ENCODE measurements at regions not wholly inside any gene's neighbourhood (a gene's known extent, or its start where the extent isn't known, plus 50 kb on each side); places are given as distances from the start of the nearest gene placed in this dataset.

DNA sequence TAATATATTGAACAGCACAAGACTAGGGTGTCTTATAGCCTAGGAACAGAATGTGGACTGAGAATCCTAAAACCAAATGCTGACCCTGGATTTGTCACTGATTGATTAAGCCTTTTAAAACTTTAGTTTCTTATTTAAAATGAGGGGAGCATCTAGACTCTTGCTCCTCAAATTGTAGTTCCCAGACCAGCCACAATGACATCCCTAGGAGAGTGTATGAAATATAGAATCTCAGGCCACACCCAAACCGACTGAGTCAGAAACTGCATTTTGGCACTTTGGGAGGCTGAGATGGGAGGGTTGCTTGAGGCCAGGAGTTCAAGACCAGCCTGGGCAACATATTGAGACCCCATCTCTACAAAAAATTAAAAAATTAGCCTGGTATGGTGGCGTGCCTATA lies 287.8 kb upstream of the UMPS start:
- WGBS, 2 donors = 66 to 87% methylated on average over 2 of the region's 2 CpGs
- DNase-seq (ENCODE audit: low spot score in 2 of 2) = no peak
- H3K4me3 ChIP-seq (ENCODE audit: low read depth, poor library complexity, severe bottlenecking) = no peak overlapping the region
- intact Hi-C loops (cut with DNase I; ENCODE audit: low total_unique reads) = no loop called here
- TF ChIP-seq, protein P1, sequence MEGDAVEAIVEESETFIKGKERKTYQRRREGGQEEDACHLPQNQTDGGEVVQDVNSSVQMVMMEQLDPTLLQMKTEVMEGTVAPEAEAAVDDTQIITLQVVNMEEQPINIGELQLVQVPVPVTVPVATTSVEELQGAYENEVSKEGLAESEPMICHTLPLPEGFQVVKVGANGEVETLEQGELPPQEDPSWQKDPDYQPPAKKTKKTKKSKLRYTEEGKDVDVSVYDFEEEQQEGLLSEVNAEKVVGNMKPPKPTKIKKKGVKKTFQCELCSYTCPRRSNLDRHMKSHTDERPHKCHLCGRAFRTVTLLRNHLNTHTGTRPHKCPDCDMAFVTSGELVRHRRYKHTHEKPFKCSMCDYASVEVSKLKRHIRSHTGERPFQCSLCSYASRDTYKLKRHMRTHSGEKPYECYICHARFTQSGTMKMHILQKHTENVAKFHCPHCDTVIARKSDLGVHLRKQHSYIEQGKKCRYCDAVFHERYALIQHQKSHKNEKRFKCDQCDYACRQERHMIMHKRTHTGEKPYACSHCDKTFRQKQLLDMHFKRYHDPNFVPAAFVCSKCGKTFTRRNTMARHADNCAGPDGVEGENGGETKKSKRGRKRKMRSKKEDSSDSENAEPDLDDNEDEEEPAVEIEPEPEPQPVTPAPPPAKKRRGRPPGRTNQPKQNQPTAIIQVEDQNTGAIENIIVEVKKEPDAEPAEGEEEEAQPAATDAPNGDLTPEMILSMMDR (IDR thresholded peaks at IDR 0.05) = no peak
- TF ChIP-seq POLR2A (IDR thresholded peaks at IDR 0.05) = no peak

DNA sequence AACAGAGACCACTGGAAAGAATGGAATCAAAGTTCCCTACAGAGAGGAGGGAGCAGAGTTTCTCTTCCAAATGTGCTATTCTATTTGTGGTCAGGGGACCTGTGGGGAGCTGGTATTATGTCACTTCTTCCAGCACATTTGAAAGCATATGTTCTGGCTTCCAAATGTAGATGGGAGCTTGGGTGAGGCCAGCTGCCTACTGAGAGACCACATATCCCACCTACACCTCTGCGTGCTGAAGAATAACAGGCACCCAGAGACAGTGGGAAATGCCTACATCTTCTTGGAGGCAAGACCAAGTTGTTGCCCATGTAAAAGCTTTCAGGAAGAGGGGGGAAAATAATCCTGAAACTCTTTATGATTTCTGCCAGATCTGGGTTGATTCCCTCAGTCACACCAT lies 286.8 kb upstream of the UMPS start:
- no peak for TF ChIP-seq POLR2A (IDR thresholded peaks at IDR 0.05)
- TF ChIP-seq, protein P1 (IDR thresholded peaks at IDR 0.05) = no peak
- intact Hi-C loops (cut with DNase I; ENCODE audit: low total_unique reads) = no loop called here
- DNase-seq (ENCODE audit: low spot score in 2 of 2) = no peak
- WGBS, 2 donors = 88 to 91% methylated on average over 1 of the region's 1 CpG
- no peak overlapping the region for H3K4me3 ChIP-seq (ENCODE audit: low read depth, poor library complexity, severe bottlenecking)

DNA sequence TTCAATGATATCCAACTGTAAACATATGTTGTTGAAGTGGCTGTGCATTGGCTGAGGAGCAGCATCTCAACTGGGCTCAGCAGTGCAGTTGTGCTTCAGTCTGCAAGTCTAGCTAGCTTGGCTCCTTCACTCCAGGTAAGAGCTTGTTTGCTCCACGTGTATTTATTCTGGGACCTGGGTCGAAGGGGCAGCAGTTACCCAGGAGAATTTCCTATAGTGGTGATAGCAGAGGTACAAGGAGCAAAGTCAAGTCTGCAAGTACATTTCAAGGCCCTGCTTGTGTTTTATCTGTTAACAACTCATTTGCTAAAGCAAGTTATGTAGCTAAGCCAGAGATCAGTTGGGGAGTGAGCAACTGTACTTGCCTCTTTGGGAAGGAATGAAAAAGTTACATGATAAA lies 286.2 kb upstream of the UMPS start:
- 89 to 97% methylated on average over 2 of the region's 2 CpGs for WGBS, 2 donors
- no peak for DNase-seq (ENCODE audit: low spot score in 2 of 2)
- intact Hi-C loops (cut with DNase I; ENCODE audit: low total_unique reads) = no loop called here

DNA sequence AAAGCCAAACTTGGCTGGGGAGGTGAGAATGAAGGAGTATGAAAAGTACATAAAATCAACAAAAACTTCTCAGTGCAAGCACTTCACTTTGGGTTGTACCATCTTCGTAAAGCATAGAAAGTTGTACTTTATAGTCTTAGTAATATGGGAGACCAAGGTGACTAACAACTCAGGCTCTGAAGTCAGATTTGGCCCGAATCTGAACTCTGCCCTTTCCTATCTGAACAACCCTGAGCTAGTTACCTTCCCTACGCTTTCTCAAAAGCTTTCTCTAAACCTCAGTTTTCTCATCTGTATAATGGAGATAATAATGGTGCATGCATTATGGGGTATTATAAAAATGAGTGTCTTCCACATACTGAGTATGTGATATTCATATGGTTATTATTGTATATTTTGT lies 285.4 kb upstream of the UMPS start:
- WGBS, 2 donors = 89 to 90% methylated on average over 3 of the region's 3 CpGs

More for the DNA sequence above, 286.2 kb upstream of the UMPS start:
- H3K4me3 ChIP-seq (ENCODE audit: low read depth, poor library complexity, severe bottlenecking) = no peak overlapping the region
- TF ChIP-seq, protein P1 (IDR thresholded peaks at IDR 0.05) = no peak
- no peak for TF ChIP-seq POLR2A (IDR thresholded peaks at IDR 0.05)

DNA sequence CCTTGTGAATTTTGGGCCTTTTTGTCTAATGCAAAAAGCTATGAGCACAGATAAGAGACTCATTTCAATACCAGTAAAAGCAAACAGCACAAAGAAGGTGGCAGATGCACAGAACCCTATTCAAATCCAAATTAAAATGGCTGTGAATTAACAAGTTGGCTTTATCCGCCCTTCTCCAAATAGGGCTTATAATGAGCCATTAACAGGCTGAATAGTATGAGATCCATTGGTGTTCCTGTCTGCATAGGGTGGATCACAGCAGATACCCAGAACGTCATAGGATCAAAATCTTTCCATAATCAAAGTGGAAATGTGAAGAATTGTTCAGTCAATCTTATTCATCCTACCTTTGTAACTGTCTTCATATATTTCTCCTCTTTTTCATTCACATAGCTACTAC lies 282.4 kb upstream of the UMPS start:
- no peak for TF ChIP-seq POLR2A (IDR thresholded peaks at IDR 0.05)
- TF ChIP-seq, protein P1 (IDR thresholded peaks at IDR 0.05) = no peak
- WGBS, 2 donors = 67 to 93% methylated on average over 2 of the region's 2 CpGs
- no peak overlapping the region for H3K4me3 ChIP-seq (ENCODE audit: low read depth, poor library complexity, severe bottlenecking)
- no peak for DNase-seq (ENCODE audit: low spot score in 2 of 2)
- intact Hi-C loops (cut with DNase I; ENCODE audit: low total_unique reads) = no loop called here

More for the DNA sequence above, 285.4 kb upstream of the UMPS start:
- intact Hi-C loops (cut with DNase I; ENCODE audit: low total_unique reads) = no loop called here
- DNase-seq (ENCODE audit: low spot score in 2 of 2) = no peak
- H3K4me3 ChIP-seq (ENCODE audit: low read depth, poor library complexity, severe bottlenecking) = no peak overlapping the region
- TF ChIP-seq POLR2A (IDR thresholded peaks at IDR 0.05) = no peak

DNA sequence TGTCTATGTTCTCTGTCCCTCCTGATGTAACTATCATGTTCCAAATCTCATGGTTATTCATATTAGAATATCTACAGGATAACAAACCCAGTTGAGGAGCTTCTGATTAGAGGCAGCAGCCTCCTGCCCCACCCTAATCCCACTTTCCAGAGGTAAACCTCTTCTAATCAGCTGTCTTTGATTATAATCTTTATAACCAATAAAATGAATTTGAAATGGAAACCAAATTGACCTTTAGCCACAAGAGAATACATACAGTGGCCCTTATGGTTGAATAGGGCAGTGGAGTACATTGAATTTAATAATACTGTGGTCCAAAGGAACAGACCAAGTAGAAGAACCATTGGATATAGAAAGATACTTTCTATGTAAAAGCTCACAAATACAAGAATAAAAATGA lies 281.3 kb upstream of the UMPS start:
- intact Hi-C loops (cut with DNase I; ENCODE audit: low total_unique reads) = no loop called here
- H3K4me3 ChIP-seq (ENCODE audit: low read depth, poor library complexity, severe bottlenecking) = no peak overlapping the region
- no peak for DNase-seq (ENCODE audit: low spot score in 2 of 2)
- no peak for TF ChIP-seq POLR2A (IDR thresholded peaks at IDR 0.05)
- TF ChIP-seq, protein P1 (IDR thresholded peaks at IDR 0.05) = no peak
